Stomach (tissue), 8 donors: ENCODE measurements at regions not wholly inside any gene's neighbourhood (a gene's known extent, or its start where the extent isn't known, plus 50 kb on each side); places are given as distances from the start of the nearest gene placed in this dataset.
A peak's percentile ranks its signal among the peaks of the same experiment; 100 is the strongest.

Experiments used
- DNase-seq, 2 donors: peaks; one replicate each; pipeline versions ENCODE4 v3.0.0 to v3.0.0-alpha.2; 2013 to 2019
- H3K27ac ChIP-seq, 5 donors: fragments of 200-600 bp in 4 of 5; sonication (generic) in 4 of 5; one replicate each; pipeline ENCODE4 v1.5.1; 2013 to 2019; ENCODE audit warnings: mild to moderate bottlenecking in 1 of 5, moderate library complexity in 1 of 5
- H3K27me3 ChIP-seq, 3 donors: fragments of 200-600 bp; sonication (generic); one replicate each; pipeline ENCODE4 v1.5.1; 2017 to 2019; ENCODE audit warnings: mixed run types in 1 of 3
- H3K36me3 ChIP-seq, 4 donors: fragments of 200-600 bp; sonication (generic); 1 replicate in 3 of 4; 2 replicates in 1 of 4; pipeline ENCODE4 v1.5.1; 2016 to 2019
- H3K4me1 ChIP-seq, 4 donors: fragments of 200-600 bp; sonication (generic); one replicate each; pipeline ENCODE4 v1.5.1; 2016 to 2019
- H3K4me3 ChIP-seq, 4 donors: fragments of 200-600 bp; sonication (generic) in 3 of 4; one replicate each; pipeline ENCODE4 v1.5.1; 2016 to 2019; ENCODE audit warnings: mild to moderate bottlenecking in 1 of 4
- H3K9me3 ChIP-seq, 4 donors: fragments of 200-600 bp; sonication (generic); one replicate each; pipeline ENCODE4 v1.5.1; 2016 to 2019
- CTCF ChIP-seq, 7 experiments: fragments of 450-650 bp in 4 of 7; fragments of 200-600 bp in 3 of 7; sonication (generic) in 3 of 7; IDR thresholded peaks; one replicate each; pipeline ENCODE4 v1.5.1; 2016 to 2019; ENCODE audit warnings: antibody characterized with exemption in 7 of 7, control low read depth in 2 of 7, mild to moderate bottlenecking in 1 of 7
- EP300 ChIP-seq: sonication (generic); formaldehyde crosslinking; IDR thresholded peaks from one replicate; pipeline ENCODE4 v1.6.1; 2017; ENCODE audit warnings: antibody characterized with exemption
- POLR2A ChIP-seq, 4 donors: fragments of 450-650 bp; IDR thresholded peaks; one replicate each; pipeline ENCODE4 v1.6.1; 2016; ENCODE audit warnings: antibody characterized with exemption in 4 of 4, control low read depth in 2 of 4, mild to moderate bottlenecking in 1 of 4, moderate library complexity in 1 of 4
- POLR2AphosphoS5 ChIP-seq, 3 donors: sonication (generic); formaldehyde crosslinking; IDR thresholded peaks; one replicate each; pipeline ENCODE4 v1.6.1; 2016; ENCODE audit warnings: antibody characterized with exemption in 3 of 3
- WGBS, 5 donors: extraction: QIAGEN DNeasy Blood & Tissue Kit in 3 of 5; methylation state at CpG; one replicate each; pipeline versions ENCODE4 v1.1.5 to v1.1.7; 2013 to 2018; 5-methylcytosine and 5-hydroxymethylcytosine counted together
- intact Hi-C: fragments of 100-400 bp; cut with DNase I; formaldehyde crosslinking; loops from one replicate; pipeline ENCODE4 v1.15.1; 2023; ENCODE audit warnings: low total_unique reads
- donor health status: healthy with polysubstance abuse.
- donor health status: Bipolar disorder and iron deficiency.
- donor health status: healthy.

DNA sequence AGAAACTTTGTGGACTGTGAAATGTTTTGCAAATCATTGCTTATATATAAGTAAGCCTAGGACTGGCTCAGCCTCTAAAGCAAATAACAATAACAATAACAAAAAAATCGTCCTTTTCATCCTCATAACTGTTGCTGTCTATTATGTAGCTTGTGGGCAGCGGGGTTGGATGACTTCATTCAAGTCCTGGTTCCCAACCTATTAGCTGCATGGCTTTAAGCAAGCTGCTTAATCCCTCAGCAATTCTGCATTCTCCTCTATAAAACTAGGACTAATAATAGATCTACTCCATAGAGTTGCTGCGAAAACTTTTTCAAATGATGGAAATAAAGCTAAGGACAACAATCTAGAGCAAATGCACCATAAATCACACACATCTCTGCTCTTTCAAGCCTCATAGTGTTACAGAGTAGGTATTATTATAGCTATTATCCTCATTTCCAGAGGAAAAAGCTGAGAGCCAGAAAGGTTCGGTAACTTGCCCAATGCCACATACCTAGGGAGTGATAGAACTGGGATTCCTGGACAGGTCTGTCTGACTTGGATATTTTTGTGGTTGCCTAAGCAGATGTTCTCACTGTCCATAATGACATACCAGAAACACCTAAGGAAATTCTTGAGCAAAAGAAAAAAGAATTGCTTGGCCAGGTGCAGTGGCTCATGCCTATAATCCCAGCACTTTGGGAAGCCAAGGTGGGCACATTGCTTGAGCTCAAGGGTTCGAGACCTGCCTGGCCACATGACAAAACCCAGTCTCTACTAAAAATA is 98.8 kb upstream of the ADRA1B start:
- Histone ChIP-seq H3K36me3 (no peaks in the 10 kb centered on the region), H3K27me3 (no peaks in the 10 kb centered on the region), H3K4me1 (peaks cover 0 to 28% (median 8%) of the 10 kb centered on the region in 4 donors), H3K9me3 (no peaks in the 10 kb centered on the region), H3K4me3 (no peak overlapping the region), H3K27ac (peak overlapping the region in 1 of 5 donors; percentile 67)
- DNase-seq: no peak
- intact Hi-C loops: no loop called here
- TF ChIP-seq POLR2A (IDR thresholded peaks at IDR 0.05) (no peak), POLR2AphosphoS5 (IDR thresholded peaks at IDR 0.05) (no peak), EP300 (no peak), CTCF (IDR thresholded peaks at IDR 0.05) (no peak)
- WGBS, 5 donors: 68 to 85% (median 75%) methylated on average over 5 of the region's 5 CpGs

DNA sequence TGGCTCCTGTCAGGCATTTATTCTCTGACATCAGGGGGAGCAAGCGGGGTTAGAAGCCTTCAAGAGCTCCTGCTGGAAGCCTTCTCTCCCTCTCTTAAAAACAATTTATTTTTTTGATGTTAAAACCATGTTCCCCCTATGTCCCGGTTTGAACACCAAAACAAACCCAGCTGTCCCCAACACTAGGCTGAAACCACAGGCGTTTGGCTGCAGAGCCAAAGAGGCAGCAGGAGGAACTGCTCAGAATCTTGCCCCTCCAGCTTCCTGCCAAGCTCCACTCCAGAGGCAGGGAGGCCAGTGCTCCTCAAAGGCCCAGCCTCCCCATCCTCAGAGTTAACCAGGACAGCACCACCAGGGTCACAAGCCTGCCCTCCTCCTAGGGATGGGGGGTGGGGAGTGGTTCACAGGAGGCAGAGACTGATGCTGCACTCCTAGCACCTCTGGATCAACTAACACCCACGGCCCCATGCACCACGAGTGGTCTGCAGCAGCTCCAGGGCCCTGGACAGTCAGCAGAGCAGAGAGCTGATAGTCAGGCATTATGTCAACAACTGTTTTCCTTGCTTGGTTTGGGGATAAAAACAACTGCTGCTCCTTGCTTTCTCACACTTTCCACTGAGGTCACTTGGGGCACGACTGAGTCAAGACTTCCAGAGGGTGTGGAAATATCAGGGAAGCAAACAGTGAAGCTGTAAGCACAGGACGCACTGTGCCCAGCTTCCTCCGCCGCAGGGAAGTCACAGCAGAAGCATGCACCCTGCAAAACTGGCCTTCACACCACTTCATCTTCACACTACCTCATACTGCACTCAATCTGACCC is 96.5 kb upstream of the ADRA1B start:
- DNase-seq: peak; percentile 43 to 86
- H3K27me3 ChIP-seq: no peaks in the 10 kb centered on the region
- H3K9me3 ChIP-seq: no peaks in the 10 kb centered on the region
- peak overlapping the region; percentile 63 to 86 (median 78) for H3K27ac ChIP-seq
- intact Hi-C loops: no loop called here
- no peak overlapping the region for H3K4me3 ChIP-seq
- 27 to 50% (median 33%) methylated on average over 7 to 9 of the region's 9 CpGs for whole genome bisulfite sequencing, 5 donors
- H3K36me3 ChIP-seq: no peaks in the 10 kb centered on the region
- TF ChIP-seq EP300 (peak; percentile 74), POLR2AphosphoS5 (IDR thresholded peaks at IDR 0.05) (peak; percentile 3 to 97 (median 94)), CTCF (IDR thresholded peaks at IDR 0.05) (no peak)
- H3K4me1 ChIP-seq: peaks cover 0 to 28% (median 8%) of the 10 kb centered on the region in 4 donors

DNA sequence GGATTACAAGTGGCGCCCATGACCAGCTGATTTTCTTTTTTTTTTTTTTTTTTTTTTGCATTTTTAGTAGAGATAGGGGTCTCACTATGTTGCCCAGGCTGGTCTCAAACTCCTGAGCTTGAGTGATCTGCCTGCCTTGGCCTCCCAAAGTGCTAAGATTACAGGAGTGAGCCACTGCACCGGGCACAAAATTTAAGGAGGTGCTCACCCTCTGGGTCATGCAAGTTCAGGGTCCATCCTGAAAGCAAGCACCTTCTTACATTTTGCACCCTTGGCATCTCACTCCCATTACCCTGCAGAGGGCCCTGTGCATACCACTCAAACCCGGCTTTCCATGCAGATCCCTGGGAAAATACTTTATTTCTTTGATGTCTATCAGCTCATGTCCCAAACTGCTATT is 95.6 kb upstream of the ADRA1B start:
- Histone ChIP-seq H3K4me3 (no peak overlapping the region), H3K27me3 (no peaks in the 10 kb centered on the region), H3K27ac (peak overlapping the region; percentile 35 to 86 (median 78)), H3K9me3 (no peaks in the 10 kb centered on the region), H3K4me1 (peaks cover 0 to 28% (median 15%) of the 10 kb centered on the region in 4 donors), H3K36me3 (no peaks in the 10 kb centered on the region)
- DNase-seq: no peak
- TF ChIP-seq POLR2AphosphoS5 (IDR thresholded peaks at IDR 0.05) (no peak), POLR2A (IDR thresholded peaks at IDR 0.05) (no peak), EP300 (no peak), CTCF (IDR thresholded peaks at IDR 0.05) (no peak)
- intact Hi-C loops: no loop called here
- 89 to 95% (median 92%) methylated on average over 3 of the region's 3 CpGs for WGBS, 5 donors

DNA sequence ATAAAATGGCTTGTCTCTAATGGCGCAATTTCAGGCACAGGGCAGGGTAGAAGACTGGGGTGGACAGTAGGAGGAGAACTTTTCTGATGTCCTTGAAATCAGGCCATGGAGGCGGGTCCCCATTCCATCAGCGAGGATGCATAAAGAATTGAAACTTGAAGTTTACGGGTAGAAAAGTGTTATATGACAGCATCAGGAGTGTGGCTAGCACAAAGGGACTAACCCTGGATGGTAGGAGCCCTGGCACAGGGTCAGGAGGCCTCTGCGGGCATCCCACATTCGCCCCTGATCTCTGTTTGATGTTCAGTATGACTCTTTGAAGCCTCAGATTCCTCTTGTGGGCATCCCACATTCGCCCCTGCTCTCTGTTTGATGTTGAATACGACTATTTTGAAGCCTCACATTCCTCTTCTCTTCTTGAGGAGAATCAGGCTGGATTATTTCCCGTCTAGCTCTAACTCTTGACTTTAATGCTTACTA is 94.8 kb upstream of the ADRA1B start:
- no peaks in the 10 kb centered on the region for H3K27me3 ChIP-seq
- peak overlapping the region in 2 of 5 donors; percentile 81 to 86 for H3K27ac ChIP-seq
- no peak for TF ChIP-seq POLR2AphosphoS5 (IDR thresholded peaks at IDR 0.05)
- TF ChIP-seq CTCF (IDR thresholded peaks at IDR 0.05): no peak
- TF ChIP-seq POLR2A (IDR thresholded peaks at IDR 0.05): no peak
- intact Hi-C loops: no loop called here
- WGBS, 5 donors: 87 to 93% (median 92%) methylated on average over 9 of the region's 9 CpGs
- DNase-seq: no peak
- H3K4me3 ChIP-seq: no peak overlapping the region
- H3K4me1 ChIP-seq: peaks cover 5 to 28% (median 18%) of the 10 kb centered on the region in 4 donors
- no peaks in the 10 kb centered on the region for H3K36me3 ChIP-seq
- no peaks in the 10 kb centered on the region for H3K9me3 ChIP-seq
